Activated T-cell treated with anti-CD3 and anti-CD28 coated beads, Interleukin-2, amount 50 U/mL, for 72 hours (primary cell): ENCODE measurements at regions not wholly inside any gene's neighbourhood (a gene's known extent, or its start where the extent isn't known, plus 50 kb on each side); places are given as distances from the start of the nearest gene placed in this dataset.
"Not testable (repeated sequence)": the region's sequence is repeated elsewhere in the genome, so short reads cannot be mapped to it uniquely, and the experiment has no call there.

Experiments used
- ATAC-seq, 2 donors: fragments of 150-1000 bp; cut with Tn5 transposase; replicated peaks in 1 of 2; 2 replicates each; pipeline ENCODE4 v1.10.0; 2021; ENCODE audit warnings: moderate library complexity in 2 of 2, mild to moderate bottlenecking in 1 of 2
- DNase-seq, 2 donors: peaks; one replicate each; pipeline ENCODE4 v3.0.0; 2021 to 2022; ENCODE audit warnings: mixed read lengths in 1 of 2
- H3K27ac Mint-ChIP-seq: one replicate; pipeline ENCODE4 v1.8.0; 2022; ENCODE audit warnings: mild to moderate bottlenecking, moderate library complexity, mixed read lengths
- H3K27me3 Mint-ChIP-seq: one replicate; pipeline ENCODE4 v1.8.0; 2022; ENCODE audit warnings: low read depth, mixed read lengths
- H3K36me3 Mint-ChIP-seq, 2 donors: one replicate each; pipeline ENCODE4 v1.8.0; 2022; ENCODE audit warnings: mixed read lengths in 2 of 2, mild to moderate bottlenecking in 1 of 2; ENCODE audit not compliant: insufficient read depth in 2 of 2
- H3K4me1 Mint-ChIP-seq: one replicate; pipeline ENCODE4 v1.8.0; 2022; ENCODE audit warnings: low read depth, mixed read lengths
- H3K4me3 Mint-ChIP-seq, 2 donors: one replicate each; pipeline ENCODE4 v1.8.0; 2022; ENCODE audit warnings: mild to moderate bottlenecking in 2 of 2, mixed read lengths in 2 of 2, moderate library complexity in 2 of 2
- H3K9me3 Mint-ChIP-seq, 2 donors: one replicate each; pipeline ENCODE4 v1.8.0; 2022; ENCODE audit warnings: mixed read lengths in 2 of 2

DNA sequence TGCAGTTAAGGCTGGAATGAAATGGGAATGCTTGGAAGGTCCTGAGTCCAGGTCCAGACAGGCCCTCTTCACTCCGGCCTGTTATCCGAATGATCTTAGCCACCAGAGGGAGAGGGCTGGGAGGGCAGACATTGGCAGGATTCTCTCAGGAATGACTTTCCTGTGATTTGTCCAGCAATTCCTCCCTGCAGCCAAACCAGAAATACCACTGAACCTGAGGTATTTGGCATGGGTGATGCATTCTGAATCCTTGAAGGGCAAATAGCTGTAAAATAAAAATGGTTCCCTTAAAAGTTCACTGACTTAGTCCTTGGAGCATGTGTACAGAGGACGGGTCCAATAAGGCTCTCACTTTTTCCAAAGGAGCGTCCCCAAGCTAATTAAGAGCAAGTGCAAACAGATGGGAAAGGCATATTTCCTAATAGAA is 77.5 kb upstream of the HABP2 start:
- H3K27me3 Mint-ChIP-seq: peaks cover 9% of the 10 kb centered on the region
- ATAC-seq (no peak), DNase-seq (no peak)
- no peaks in the 10 kb centered on the region for H3K36me3 Mint-ChIP-seq
- H3K9me3 Mint-ChIP-seq: peaks cover 3 to 11% of the 10 kb centered on the region in 2 donors
- no peaks in the 10 kb centered on the region for H3K4me1 Mint-ChIP-seq
- H3K4me3 Mint-ChIP-seq: no peak overlapping the region
- H3K27ac Mint-ChIP-seq: no peak overlapping the region

DNA sequence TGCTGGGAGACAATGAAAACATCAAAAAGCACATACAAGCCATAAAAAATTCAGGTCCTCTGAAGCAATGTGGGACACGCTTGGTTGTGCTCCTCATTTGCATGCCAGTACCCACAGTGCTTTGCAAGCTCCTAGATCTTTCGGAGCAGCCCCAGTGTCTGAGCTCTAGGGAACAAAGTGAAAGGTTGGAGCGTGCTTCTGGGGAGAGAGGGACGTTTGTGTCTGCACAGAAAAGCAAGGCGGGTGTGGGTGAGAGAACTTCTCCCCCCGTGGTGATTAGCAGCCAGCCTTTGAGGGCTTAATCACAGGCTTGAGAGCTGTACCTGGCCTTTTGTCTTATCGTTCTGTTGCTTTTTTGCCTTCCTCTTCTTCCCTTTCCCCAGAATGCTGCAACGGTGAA is 76.7 kb upstream of the HABP2 start:
- Mint-ChIP-seq H3K27me3 (peaks cover 9% of the 10 kb centered on the region), H3K27ac (no peak overlapping the region), H3K9me3 (peaks cover 4 to 14% of the 10 kb centered on the region in 2 donors), H3K4me1 (no peaks in the 10 kb centered on the region), H3K36me3 (no peaks in the 10 kb centered on the region), H3K4me3 (no peak overlapping the region)
- ATAC-seq (no peak), DNase-seq (no peak)

DNA sequence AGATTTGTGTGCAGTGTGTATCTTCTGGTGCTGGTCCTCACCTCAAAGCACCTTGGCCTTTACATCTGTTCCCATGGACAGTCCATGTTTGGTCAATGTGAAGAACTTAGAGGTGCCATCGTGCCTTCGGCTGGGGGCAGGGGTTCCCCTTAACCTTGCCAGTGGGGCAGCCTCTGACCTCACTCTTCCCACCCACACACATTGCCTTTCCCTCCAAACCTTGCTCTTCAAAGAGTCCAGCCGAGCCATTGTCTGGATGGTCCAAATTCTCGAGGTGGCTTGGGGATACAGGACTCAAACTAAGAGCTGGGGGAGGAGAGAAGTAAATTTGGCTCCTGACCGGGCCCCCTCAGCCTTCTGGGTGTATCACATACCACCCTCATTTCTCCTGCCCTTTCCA is 76.2 kb upstream of the HABP2 start:
- DNase-seq (no peak), ATAC-seq (no peak)
- Mint-ChIP-seq H3K9me3 (peaks cover 4 to 14% of the 10 kb centered on the region in 2 donors), H3K36me3 (no peaks in the 10 kb centered on the region), H3K4me3 (no peak overlapping the region), H3K4me1 (no peaks in the 10 kb centered on the region), H3K27me3 (peaks cover 9% of the 10 kb centered on the region), H3K27ac (no peak overlapping the region)

DNA sequence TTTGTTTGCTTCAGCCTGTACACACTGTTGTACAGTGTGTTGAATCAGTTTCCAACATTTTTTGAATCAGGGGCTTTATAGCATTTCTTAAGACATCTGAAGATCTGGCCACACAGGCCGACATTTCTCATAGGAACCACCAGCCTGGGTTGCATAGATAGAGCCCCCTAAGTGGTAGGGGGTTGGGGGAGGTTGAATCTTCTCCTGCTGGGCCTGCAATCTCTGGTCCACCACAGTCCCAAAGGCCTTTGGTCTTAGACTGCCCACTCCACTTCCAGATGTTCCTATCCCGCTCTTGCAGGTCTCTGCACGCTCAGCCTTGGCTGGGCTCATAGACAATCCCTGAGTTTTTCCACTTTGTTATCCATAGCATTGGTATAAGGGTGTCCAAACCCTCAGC is 75.4 kb upstream of the HABP2 start:
- Mint-ChIP-seq H3K36me3 (no peaks in the 10 kb centered on the region), H3K27ac (no peak overlapping the region), H3K27me3 (peaks cover 9% of the 10 kb centered on the region), H3K4me1 (no peaks in the 10 kb centered on the region), H3K4me3 (no peak overlapping the region), H3K9me3 (peaks cover 6 to 14% of the 10 kb centered on the region in 2 donors)
- no peak for ATAC-seq
- no peak for DNase-seq

- no peaks in the 10 kb centered on the region for H3K4me1 Mint-ChIP-seq
- peaks cover 10% of the 10 kb centered on the region for H3K27me3 Mint-ChIP-seq
- H3K4me3 Mint-ChIP-seq: no peak overlapping the region
- no peaks in the 10 kb centered on the region for H3K36me3 Mint-ChIP-seq
- ATAC-seq (no peak), DNase-seq (no peak)
- peaks cover 6 to 14% of the 10 kb centered on the region in 2 donors for H3K9me3 Mint-ChIP-seq
- no peak overlapping the region for H3K27ac Mint-ChIP-seq
These were observed 73.3 kb upstream of the HABP2 start for GRCh38 chr10:113479346-113480080.

GRCh38 chr10:113480081-113480360 is 72.8 kb upstream of the HABP2 start:
- H3K27ac Mint-ChIP-seq: no peak overlapping the region
- H3K27me3 Mint-ChIP-seq: peaks cover 4% of the 10 kb centered on the region
- peaks cover 6 to 14% of the 10 kb centered on the region in 2 donors for H3K9me3 Mint-ChIP-seq
- ATAC-seq (no peak), DNase-seq (no peak)
- H3K4me1 Mint-ChIP-seq: no peaks in the 10 kb centered on the region
- no peaks in the 10 kb centered on the region for H3K36me3 Mint-ChIP-seq
- no peak overlapping the region for H3K4me3 Mint-ChIP-seq

DNA sequence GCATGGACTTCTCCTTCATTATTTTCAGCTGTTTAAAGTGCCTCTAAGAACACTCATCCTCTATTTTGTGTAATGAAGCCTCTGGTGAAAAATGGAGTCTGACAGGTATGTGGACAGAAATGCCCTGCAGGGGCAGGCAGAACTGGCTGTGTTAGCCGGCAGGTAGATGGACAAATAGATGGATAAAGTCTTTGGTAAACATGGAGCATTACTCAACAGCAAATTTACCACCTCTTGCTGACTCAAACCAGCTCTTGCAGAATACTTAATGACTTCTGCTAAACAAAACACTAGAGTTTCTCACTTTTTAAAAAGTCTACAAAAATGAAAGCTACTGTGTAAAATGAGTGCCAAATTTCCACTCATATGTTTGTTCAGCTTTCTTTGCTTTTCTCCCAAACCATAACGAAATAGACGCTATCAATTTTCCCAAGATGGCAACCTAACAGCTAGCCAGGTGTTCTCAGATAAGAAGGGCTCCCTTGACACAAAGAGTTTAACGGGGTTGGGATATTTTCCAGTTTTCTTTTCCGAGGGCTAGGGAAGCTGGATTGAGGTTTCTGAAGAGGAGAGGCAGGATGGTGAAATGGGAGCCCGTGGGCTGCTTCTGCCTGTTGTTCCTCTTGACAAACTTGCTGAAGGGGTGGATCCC is 71.9 kb upstream of the HABP2 start:
- Mint-ChIP-seq H3K27ac (no peak overlapping the region), H3K27me3 (peaks cover 4% of the 10 kb centered on the region), H3K4me1 (no peaks in the 10 kb centered on the region), H3K9me3 (peaks cover 6 to 14% of the 10 kb centered on the region in 2 donors), H3K36me3 (no peaks in the 10 kb centered on the region), H3K4me3 (no peak overlapping the region)
- ATAC-seq: no peak
- no peak for DNase-seq

DNA sequence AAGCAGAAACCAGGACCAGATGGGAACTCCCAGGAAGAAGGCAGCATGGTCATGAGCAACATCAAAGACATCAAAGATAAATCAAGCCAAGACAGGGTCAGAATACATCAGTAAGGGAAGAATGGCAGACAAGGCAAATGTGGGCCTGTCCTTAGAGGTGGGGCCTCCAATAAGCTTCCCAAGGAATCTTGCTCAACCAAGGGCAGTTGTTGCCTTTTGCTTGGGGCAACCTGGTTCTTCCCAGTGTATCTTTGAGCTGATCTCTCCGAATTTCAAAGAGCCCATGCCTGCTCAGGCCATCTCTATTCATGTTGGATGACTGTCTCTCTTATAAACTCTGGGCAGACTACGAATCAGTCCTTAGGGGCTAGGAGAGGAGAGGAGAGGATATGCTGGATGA is 68.4 kb upstream of the HABP2 start:
- Mint-ChIP-seq H3K27ac (no peak overlapping the region), H3K4me3 (no peak overlapping the region), H3K9me3 (peaks cover 6 to 10% of the 10 kb centered on the region in 2 donors), H3K27me3 (peaks cover 4% of the 10 kb centered on the region), H3K36me3 (no peaks in the 10 kb centered on the region), H3K4me1 (no peaks in the 10 kb centered on the region)
- DNase-seq (no peak), ATAC-seq (no peak)

DNA sequence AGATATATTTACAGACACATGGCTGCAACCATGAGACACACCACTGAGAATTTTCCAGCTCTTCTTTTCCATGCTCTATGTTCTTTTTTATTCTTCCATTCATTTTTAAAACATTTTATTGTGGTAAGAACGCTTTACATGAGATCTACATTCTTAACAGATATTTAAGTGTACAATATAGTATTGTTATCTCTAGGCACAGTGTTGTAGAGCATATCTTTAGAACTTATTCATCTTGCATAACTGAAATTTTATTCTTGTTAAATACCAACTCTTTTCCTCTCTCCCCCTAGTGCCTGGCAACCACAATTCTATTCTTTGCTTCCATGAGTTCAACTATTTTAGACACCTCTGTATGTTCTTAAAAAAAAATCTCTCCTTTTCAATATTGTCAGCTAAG is 67.1 kb upstream of the HABP2 start:
- H3K27ac Mint-ChIP-seq: no peak overlapping the region
- no peaks in the 10 kb centered on the region for H3K36me3 Mint-ChIP-seq
- no peak overlapping the region for H3K4me3 Mint-ChIP-seq
- DNase-seq: no peak
- ATAC-seq: no peak
- peaks cover 1 to 2% of the 10 kb centered on the region in 2 donors for H3K9me3 Mint-ChIP-seq
- no peaks in the 10 kb centered on the region for H3K4me1 Mint-ChIP-seq
- H3K27me3 Mint-ChIP-seq: peaks cover 4% of the 10 kb centered on the region

GRCh38 chr10:113486531-113486930 is 66.3 kb upstream of the HABP2 start:
- no peaks in the 10 kb centered on the region for H3K36me3 Mint-ChIP-seq
- peaks cover 4% of the 10 kb centered on the region for H3K27me3 Mint-ChIP-seq
- no peak for DNase-seq
- H3K27ac Mint-ChIP-seq: no peak overlapping the region
- ATAC-seq: no peak
- H3K9me3 Mint-ChIP-seq: peaks cover 0 to 1% of the 10 kb centered on the region in 2 donors
- H3K4me1 Mint-ChIP-seq: no peaks in the 10 kb centered on the region
- H3K4me3 Mint-ChIP-seq: no peak overlapping the region

DNA sequence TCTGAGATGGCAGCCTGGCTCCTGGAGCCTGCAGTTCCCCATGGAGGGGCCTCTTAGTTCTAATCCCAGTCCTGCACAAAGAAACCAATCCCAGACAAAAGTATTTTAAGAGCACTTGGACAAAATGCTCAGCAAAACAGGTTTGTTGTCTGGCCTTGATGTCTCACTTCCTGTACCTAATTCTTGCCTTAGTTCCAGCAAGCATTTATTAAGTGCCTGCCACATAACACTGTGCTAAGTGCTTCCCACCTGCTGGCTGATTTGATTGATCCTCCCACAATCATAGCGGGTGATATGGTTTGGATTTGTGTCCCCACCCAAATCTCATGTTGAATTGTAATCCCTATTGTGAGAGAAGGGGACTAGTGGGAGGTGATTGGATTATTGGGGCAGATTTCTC is 65.7 kb upstream of the HABP2 start:
- H3K36me3 Mint-ChIP-seq: no peaks in the 10 kb centered on the region
- no peak overlapping the region for H3K4me3 Mint-ChIP-seq
- H3K4me1 Mint-ChIP-seq: no peaks in the 10 kb centered on the region
- H3K27me3 Mint-ChIP-seq: peaks cover 4% of the 10 kb centered on the region
- no peak for ATAC-seq
- no peak for DNase-seq
- no peaks in the 10 kb centered on the region for H3K9me3 Mint-ChIP-seq
- H3K27ac Mint-ChIP-seq: no peak overlapping the region

DNA sequence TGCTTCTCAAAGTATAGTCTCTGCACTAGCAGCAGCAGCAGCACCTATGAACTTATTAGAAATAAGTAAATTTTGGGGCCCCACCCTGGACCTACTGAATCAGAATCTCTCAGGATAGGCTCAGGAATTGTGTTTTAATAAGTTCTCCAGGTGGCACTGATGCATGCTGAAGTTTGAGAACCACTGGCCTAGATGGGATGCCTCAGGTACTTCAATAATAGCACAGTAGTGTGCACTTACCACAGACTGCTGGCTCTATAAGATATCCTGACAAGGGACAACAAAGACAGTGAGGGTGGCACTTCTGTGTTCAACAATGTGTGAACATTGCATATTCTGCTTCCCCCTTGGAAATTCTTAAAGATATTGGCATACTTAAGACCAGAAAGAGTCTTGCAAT is 64.7 kb upstream of the HABP2 start:
- H3K36me3 Mint-ChIP-seq: no peaks in the 10 kb centered on the region
- ATAC-seq: no peak
- no peaks in the 10 kb centered on the region for H3K9me3 Mint-ChIP-seq

GRCh38 chr10:113489522-113489921 is 63.3 kb upstream of the HABP2 start:
- H3K4me3 Mint-ChIP-seq, H3K36me3 Mint-ChIP-seq, ATAC-seq, H3K27me3 Mint-ChIP-seq, H3K4me1 Mint-ChIP-seq, H3K27ac Mint-ChIP-seq, H3K9me3 Mint-ChIP-seq, DNase-seq: not testable (repeated sequence)

More for the DNA sequence above, 64.7 kb upstream of the HABP2 start:
- no peak for DNase-seq
- H3K4me1 Mint-ChIP-seq: no peaks in the 10 kb centered on the region
- no peak overlapping the region for H3K27ac Mint-ChIP-seq
- H3K27me3 Mint-ChIP-seq: peaks cover 4% of the 10 kb centered on the region
- H3K4me3 Mint-ChIP-seq: no peak overlapping the region
